ENCODE measurements at regions not wholly inside any gene's neighbourhood (a gene's known extent, or its start where the extent isn't known, plus 50 kb on each side); places are given as distances from the start of the nearest gene placed in this dataset.

DNA sequence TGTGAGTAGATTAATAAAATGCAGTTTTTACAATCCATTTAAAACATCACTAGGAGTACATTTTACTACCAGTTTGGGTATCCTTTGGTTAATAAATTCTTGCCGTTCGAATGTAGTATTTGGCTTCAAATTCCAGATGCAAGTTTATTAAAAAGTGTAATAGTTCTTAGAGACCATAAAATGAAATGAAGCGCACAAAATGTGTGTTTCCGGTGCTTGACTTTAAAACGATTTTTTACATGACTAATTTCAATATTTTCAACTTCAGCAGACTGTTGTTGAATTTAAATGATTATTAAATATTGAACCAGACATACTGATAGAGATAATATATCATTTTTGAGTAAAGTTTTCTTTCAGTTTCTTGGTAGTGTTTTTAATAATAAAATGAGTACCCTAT, 138.4 kb upstream of the NAALADL2 start:
- DNase-seq (ENCODE audit: low spot score): no peak
- in situ Hi-C loops (cut with MboI; ENCODE audit: low sequenced_read_pairs, unreplicated experiment): no loop called here
- TF ChIP-seq, protein P1, sequence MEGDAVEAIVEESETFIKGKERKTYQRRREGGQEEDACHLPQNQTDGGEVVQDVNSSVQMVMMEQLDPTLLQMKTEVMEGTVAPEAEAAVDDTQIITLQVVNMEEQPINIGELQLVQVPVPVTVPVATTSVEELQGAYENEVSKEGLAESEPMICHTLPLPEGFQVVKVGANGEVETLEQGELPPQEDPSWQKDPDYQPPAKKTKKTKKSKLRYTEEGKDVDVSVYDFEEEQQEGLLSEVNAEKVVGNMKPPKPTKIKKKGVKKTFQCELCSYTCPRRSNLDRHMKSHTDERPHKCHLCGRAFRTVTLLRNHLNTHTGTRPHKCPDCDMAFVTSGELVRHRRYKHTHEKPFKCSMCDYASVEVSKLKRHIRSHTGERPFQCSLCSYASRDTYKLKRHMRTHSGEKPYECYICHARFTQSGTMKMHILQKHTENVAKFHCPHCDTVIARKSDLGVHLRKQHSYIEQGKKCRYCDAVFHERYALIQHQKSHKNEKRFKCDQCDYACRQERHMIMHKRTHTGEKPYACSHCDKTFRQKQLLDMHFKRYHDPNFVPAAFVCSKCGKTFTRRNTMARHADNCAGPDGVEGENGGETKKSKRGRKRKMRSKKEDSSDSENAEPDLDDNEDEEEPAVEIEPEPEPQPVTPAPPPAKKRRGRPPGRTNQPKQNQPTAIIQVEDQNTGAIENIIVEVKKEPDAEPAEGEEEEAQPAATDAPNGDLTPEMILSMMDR (IDR thresholded peaks at IDR 0.05; ENCODE audit: borderline replicate concordance, control extremely low read depth, extremely low read depth, insufficient read depth, missing control alignments): no peak

DNA sequence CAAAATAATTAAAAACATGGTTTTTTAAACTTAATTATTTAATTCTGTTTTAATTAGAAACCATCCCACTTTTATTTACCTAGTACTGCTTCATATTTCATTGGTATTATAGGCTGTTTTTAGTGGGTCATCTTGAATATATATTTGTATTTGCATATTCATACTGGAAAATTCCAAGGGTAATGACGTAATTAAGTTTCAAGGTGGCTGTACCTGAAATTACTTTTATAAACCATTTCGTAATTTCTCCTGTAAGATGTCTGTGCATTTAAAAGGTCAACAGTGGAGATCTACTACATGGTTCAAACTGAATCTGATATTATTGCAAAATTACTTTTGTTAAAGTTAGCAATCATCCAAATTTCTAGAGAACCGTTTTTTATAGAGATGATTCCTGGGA, 133.8 kb upstream of the NAALADL2 start:
- no peak for DNase-seq (ENCODE audit: low spot score)
- in situ Hi-C loops (cut with MboI; ENCODE audit: low sequenced_read_pairs, unreplicated experiment): no loop called here
- TF ChIP-seq, protein P1 (IDR thresholded peaks at IDR 0.05; ENCODE audit: borderline replicate concordance, control extremely low read depth, extremely low read depth, insufficient read depth, missing control alignments): no peak

DNA sequence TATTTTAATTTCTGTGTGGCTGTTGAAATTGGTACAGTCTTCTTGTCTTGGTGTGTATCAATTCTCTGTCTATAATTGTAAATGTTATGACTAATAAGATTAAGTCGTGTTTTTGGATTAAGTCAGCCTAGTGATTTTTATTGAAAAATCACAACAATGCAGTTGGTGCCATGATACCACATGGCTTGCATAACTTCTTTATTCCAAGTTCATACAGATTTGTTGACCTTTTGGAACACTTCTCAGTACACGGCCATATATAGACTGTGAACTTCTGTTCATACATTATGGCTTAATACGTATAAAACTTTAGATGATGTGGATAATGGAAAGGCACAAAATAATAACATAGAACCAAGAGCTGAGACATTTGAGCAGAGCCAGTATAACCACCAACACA, 121.2 kb upstream of the NAALADL2 start:
- in situ Hi-C loops (cut with MboI; ENCODE audit: low sequenced_read_pairs, unreplicated experiment): no loop called here
- DNase-seq (ENCODE audit: low spot score): no peak
- TF ChIP-seq, protein P1 (IDR thresholded peaks at IDR 0.05; ENCODE audit: borderline replicate concordance, control extremely low read depth, extremely low read depth, insufficient read depth, missing control alignments): no peak

DNA sequence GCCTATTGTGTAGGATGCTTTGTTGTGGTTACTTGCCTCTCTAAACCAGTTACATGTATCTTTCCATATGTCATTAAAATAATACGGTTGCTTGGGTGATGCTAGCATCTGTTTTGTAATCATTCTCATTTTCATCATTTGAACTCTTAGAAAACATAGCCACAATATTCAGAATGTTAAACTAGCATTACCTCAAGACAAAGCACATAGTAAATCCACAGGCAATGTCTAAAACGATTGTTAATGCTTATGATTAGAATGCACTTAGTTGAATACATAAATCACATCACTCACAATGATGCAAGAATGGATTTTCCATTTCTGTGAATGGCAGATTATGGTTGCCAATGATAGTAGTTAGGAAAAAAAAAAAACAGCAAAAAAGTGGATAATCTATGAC, 110.0 kb upstream of the NAALADL2 start:
- no peak for DNase-seq (ENCODE audit: low spot score)
- TF ChIP-seq, protein P1 (IDR thresholded peaks at IDR 0.05; ENCODE audit: borderline replicate concordance, control extremely low read depth, extremely low read depth, insufficient read depth, missing control alignments): no peak
- in situ Hi-C loops (cut with MboI; ENCODE audit: low sequenced_read_pairs, unreplicated experiment): no loop called here

DNA sequence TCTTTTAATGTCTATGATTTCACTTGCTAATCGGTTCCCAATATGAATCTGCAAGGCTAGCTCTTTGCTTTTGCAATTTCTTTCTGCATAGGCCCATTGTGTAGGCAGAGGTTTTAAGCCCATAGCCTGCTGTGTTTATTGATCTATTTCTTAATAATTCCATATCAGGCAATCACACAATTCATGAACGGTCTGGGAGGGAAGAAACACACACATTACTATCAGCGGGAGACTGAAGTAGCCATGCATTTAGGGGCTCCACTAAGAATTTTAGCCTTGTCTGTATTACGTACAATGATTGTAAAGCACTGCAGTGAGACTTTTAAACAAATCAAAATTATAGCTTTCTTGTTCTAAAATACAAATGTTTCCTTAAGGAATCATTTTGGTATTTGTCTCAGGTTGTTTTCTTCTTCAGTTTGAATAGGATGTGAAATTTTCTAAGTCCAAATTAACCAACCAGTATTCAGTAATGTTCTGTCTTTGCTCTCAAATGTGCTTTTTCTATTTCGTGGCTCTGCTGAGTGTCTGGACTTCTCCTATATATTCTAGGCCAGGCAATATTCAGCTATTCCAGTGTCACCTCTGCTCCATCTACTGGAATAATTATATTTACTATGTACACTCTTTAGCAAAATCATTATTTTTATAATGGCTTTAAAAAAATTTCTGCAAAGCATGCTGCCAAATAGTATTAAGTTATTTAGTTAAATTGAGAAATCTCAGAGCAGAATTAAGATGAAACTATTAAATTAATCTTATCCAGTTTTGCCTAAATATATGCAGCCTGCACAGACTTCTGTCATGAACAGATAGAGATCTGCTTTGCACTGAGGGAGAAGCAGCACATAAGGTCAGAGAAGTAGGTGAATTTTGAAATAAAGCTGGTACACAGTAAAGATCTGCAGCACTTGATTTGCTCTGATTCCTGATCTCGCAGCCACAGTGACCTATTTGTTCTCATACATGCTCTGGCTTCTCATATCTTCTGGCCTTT, 103.0 kb upstream of the NAALADL2 start:
- DNase-seq (ENCODE audit: low spot score): no peak
- in situ Hi-C loops (cut with MboI; ENCODE audit: low sequenced_read_pairs, unreplicated experiment): no loop called here
- TF ChIP-seq, protein P1 (IDR thresholded peaks at IDR 0.05; ENCODE audit: borderline replicate concordance, control extremely low read depth, extremely low read depth, insufficient read depth, missing control alignments): no peak

DNA sequence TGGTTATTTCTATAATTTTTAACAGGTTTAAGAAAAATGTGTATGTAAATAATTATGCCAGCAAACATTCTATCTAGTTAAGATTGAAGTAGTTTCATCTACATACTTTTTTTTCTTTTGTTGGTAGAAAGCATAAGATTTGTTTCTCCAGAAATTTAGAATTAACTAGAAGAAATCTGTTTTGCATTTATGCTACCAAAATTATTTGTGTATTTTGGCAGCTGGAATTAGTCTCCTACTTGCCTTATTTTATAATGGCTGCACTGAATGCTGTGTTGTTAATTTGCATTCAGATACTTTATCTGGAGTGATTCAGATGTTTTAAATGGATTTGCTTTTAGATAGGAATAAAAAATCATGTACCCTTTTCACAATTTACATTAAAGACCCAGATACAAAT, 100.2 kb upstream of the NAALADL2 start:
- no peak for DNase-seq (ENCODE audit: low spot score)
- in situ Hi-C loops (cut with MboI; ENCODE audit: low sequenced_read_pairs, unreplicated experiment): no loop called here
- TF ChIP-seq, protein P1 (IDR thresholded peaks at IDR 0.05; ENCODE audit: borderline replicate concordance, control extremely low read depth, extremely low read depth, insufficient read depth, missing control alignments): no peak
